ENCODE measurements at regions not wholly inside any gene's neighbourhood (a gene's known extent, or its start where the extent isn't known, plus 50 kb on each side); places are given as distances from the start of the nearest gene placed in this dataset.
"Not testable (repeated sequence)": the region's sequence is repeated elsewhere in the genome, so short reads cannot be mapped to it uniquely, and the experiment has no call there.

- no peak for TF ChIP-seq POLR2A (IDR thresholded peaks at IDR 0.05; ENCODE audit: low read depth, low read length)
- FAIRE-seq (no peak), DNase-seq (ENCODE audit: insufficient read length, low spot score) (no peak)
These were observed 521.0 kb upstream of the CHD1 start for GRCh38 chr5:99449786-99450185.

GRCh38 chr5:99445805-99446204, 517.0 kb upstream of the CHD1 start:
- FAIRE-seq: no peak
- no peak for DNase-seq (ENCODE audit: insufficient read length, low spot score)
- TF ChIP-seq POLR2A (IDR thresholded peaks at IDR 0.05; ENCODE audit: low read depth, low read length): no peak

GRCh38 chr5:99441235-99441634, 512.4 kb upstream of the CHD1 start:
- no peak for FAIRE-seq
- no peak for TF ChIP-seq POLR2A (IDR thresholded peaks at IDR 0.05; ENCODE audit: low read depth, low read length)

GRCh38 chr5:99438619-99439018, 509.8 kb upstream of the CHD1 start:
- no peak for FAIRE-seq
- DNase-seq (ENCODE audit: insufficient read length, low spot score): no peak
- no peak for TF ChIP-seq POLR2A (IDR thresholded peaks at IDR 0.05; ENCODE audit: low read depth, low read length)

More at GRCh38 chr5:99441235-99441634, 512.4 kb upstream of the CHD1 start:
- no peak for DNase-seq (ENCODE audit: insufficient read length, low spot score)

- TF ChIP-seq POLR2A (IDR thresholded peaks at IDR 0.05; ENCODE audit: low read depth, low read length): no peak
- FAIRE-seq: no peak
- no peak for DNase-seq (ENCODE audit: insufficient read length, low spot score)
These were observed 509.2 kb upstream of the CHD1 start for GRCh38 chr5:99437986-99438385.

- not testable (repeated sequence) for FAIRE-seq; DNase-seq (ENCODE audit: insufficient read length, low spot score)
These were observed 494.6 kb upstream of the CHD1 start for GRCh38 chr5:99423396-99423795.

- FAIRE-seq: peak; percentile 66
- DNase-seq (ENCODE audit: insufficient read length, low spot score): not testable (repeated sequence)
These were observed 489.8 kb upstream of the CHD1 start for GRCh38 chr5:99418640-99419039.

GRCh38 chr5:99410386-99410785, 481.6 kb upstream of the CHD1 start:
- not testable (repeated sequence) for FAIRE-seq; DNase-seq (ENCODE audit: insufficient read length, low spot score)

GRCh38 chr5:99404764-99405302, 476.0 kb upstream of the CHD1 start:
- FAIRE-seq: peak; percentile 95
- DNase-seq (ENCODE audit: insufficient read length, low spot score): not testable (repeated sequence)

- DNase-seq (ENCODE audit: insufficient read length, low spot score); FAIRE-seq: not testable (repeated sequence)
These were observed 471.8 kb upstream of the CHD1 start for GRCh38 chr5:99400571-99400970.

- DNase-seq (ENCODE audit: insufficient read length, low spot score): no peak
- no peak for TF ChIP-seq POLR2A (IDR thresholded peaks at IDR 0.05; ENCODE audit: low read depth, low read length)
- FAIRE-seq: peak; percentile 86
These were observed 470.2 kb upstream of the CHD1 start for GRCh38 chr5:99398976-99399375.

- TF ChIP-seq POLR2A (IDR thresholded peaks at IDR 0.05; ENCODE audit: low read depth, low read length): no peak
- FAIRE-seq (no peak), DNase-seq (ENCODE audit: insufficient read length, low spot score) (no peak)
These were observed 457.7 kb upstream of the CHD1 start for GRCh38 chr5:99386406-99387077.

- no peak for FAIRE-seq
- TF ChIP-seq POLR2A (IDR thresholded peaks at IDR 0.05; ENCODE audit: low read depth, low read length): no peak
- no peak for DNase-seq (ENCODE audit: insufficient read length, low spot score)
These were observed 450.4 kb upstream of the CHD1 start for GRCh38 chr5:99379187-99379586.

GRCh38 chr5:99378443-99378842, 449.6 kb upstream of the CHD1 start:
- FAIRE-seq (no peak), DNase-seq (ENCODE audit: insufficient read length, low spot score) (no peak)
- no peak for TF ChIP-seq POLR2A (IDR thresholded peaks at IDR 0.05; ENCODE audit: low read depth, low read length)

- no peak for TF ChIP-seq POLR2A (IDR thresholded peaks at IDR 0.05; ENCODE audit: low read depth, low read length)
These were observed 441.2 kb upstream of the CHD1 start for GRCh38 chr5:99369797-99370593.

More at GRCh38 chr5:99369797-99370593, 441.2 kb upstream of the CHD1 start:
- FAIRE-seq: no peak
- DNase-seq (ENCODE audit: insufficient read length, low spot score): no peak

All from H54 (cell line).